Ishikawa (cell line): ENCODE measurements at regions not wholly inside any gene's neighbourhood (a gene's known extent, or its start where the extent isn't known, plus 50 kb on each side); places are given as distances from the start of the nearest gene placed in this dataset.

ENCODE experiments used
- CEBPB ChIP-seq: IDR thresholded peaks from 2 replicates; pipeline ENCODE4 v1.6.1; 2012
- CREB1 ChIP-seq: IDR thresholded peaks from 2 replicates; pipeline ENCODE4 v1.6.1; 2012; ENCODE audit warnings: low read depth
- EP300 ChIP-seq: IDR thresholded peaks from 2 replicates; pipeline ENCODE4 v1.6.1; 2012; ENCODE audit warnings: borderline replicate concordance
- FOXM1 ChIP-seq: IDR thresholded peaks from 2 replicates; pipeline ENCODE4 v1.6.1; 2012; ENCODE audit warnings: low read depth, borderline replicate concordance
- RAD21 ChIP-seq: IDR thresholded peaks from 2 replicates; pipeline ENCODE4 v1.6.1; 2012; ENCODE audit warnings: low read depth
- TAF1 ChIP-seq: IDR thresholded peaks from 2 replicates; pipeline ENCODE4 v1.6.1; 2012; ENCODE audit warnings: low read depth, mild to moderate bottlenecking
- ZBTB7A ChIP-seq: IDR thresholded peaks from 2 replicates; pipeline ENCODE4 v1.6.1; 2012; ENCODE audit warnings: low read depth
- TF ChIP-seq, protein P1 (sequence below): IDR thresholded peaks from 2 replicates; pipeline ENCODE4 v1.6.1; 2012; ENCODE audit warnings: low read depth, mild to moderate bottlenecking
- TF ChIP-seq, protein P2 (sequence below): IDR thresholded peaks from 2 replicates; pipeline ENCODE4 v1.6.1; 2012

DNA sequence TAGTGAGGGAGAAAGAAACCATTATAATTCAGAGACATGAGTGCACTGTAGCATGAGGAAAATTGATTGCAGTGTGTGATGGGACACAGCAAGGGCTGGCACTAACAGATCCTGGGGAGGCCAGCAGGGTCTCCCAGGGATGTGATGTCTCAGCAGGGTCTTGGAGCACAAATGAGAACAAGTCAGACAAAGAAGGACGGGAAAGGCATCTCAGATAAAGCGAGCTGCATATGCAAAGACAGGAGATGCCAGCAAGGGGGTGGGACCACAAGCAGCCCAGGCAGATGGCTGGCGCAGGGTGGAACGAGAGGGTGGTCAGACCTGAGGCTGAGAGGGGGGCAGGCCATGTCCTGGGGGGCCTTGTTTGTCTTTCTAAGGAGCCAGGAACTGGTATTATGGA lies 102.6 kb upstream of the DLX2 start:
- no peak for TF ChIP-seq TAF1
- TF ChIP-seq, protein P1, sequence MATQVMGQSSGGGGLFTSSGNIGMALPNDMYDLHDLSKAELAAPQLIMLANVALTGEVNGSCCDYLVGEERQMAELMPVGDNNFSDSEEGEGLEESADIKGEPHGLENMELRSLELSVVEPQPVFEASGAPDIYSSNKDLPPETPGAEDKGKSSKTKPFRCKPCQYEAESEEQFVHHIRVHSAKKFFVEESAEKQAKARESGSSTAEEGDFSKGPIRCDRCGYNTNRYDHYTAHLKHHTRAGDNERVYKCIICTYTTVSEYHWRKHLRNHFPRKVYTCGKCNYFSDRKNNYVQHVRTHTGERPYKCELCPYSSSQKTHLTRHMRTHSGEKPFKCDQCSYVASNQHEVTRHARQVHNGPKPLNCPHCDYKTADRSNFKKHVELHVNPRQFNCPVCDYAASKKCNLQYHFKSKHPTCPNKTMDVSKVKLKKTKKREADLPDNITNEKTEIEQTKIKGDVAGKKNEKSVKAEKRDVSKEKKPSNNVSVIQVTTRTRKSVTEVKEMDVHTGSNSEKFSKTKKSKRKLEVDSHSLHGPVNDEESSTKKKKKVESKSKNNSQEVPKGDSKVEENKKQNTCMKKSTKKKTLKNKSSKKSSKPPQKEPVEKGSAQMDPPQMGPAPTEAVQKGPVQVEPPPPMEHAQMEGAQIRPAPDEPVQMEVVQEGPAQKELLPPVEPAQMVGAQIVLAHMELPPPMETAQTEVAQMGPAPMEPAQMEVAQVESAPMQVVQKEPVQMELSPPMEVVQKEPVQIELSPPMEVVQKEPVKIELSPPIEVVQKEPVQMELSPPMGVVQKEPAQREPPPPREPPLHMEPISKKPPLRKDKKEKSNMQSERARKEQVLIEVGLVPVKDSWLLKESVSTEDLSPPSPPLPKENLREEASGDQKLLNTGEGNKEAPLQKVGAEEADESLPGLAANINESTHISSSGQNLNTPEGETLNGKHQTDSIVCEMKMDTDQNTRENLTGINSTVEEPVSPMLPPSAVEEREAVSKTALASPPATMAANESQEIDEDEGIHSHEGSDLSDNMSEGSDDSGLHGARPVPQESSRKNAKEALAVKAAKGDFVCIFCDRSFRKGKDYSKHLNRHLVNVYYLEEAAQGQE, result no peak
- TF ChIP-seq RAD21, result no peak
- TF ChIP-seq, protein P2, sequence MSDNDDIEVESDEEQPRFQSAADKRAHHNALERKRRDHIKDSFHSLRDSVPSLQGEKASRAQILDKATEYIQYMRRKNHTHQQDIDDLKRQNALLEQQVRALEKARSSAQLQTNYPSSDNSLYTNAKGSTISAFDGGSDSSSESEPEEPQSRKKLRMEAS, result no peak
- no peak for TF ChIP-seq FOXM1
- TF ChIP-seq CEBPB, result no peak
- TF ChIP-seq ZBTB7A, result no peak
- TF ChIP-seq CREB1, result no peak
- no peak for TF ChIP-seq EP300
